ENCODE measurements at regions not wholly inside any gene's neighbourhood (a gene's known extent, or its start where the extent isn't known, plus 50 kb on each side); places are given as distances from the start of the nearest gene placed in this dataset.

GRCh38 chr21:15522148-15522547 lies 207.6 kb upstream of the USP25 start:
- no TSS peak for BruUV-seq (replicated peaks)
- no peak for DNase-seq
- Mint-ChIP-seq H3K4me3 (ENCODE audit: low read depth, unreplicated experiment) (no peak overlapping the region), H3K27ac (ENCODE audit: unreplicated experiment) (no peak overlapping the region), H3K27me3 (ENCODE audit: unreplicated experiment) (no peaks in the 10 kb centered on the region), H3K36me3 (ENCODE audit: insufficient read depth, unreplicated experiment) (no peaks in the 10 kb centered on the region), H3K4me1 (ENCODE audit: low read depth, unreplicated experiment) (no peaks in the 10 kb centered on the region), H3K9me3 (ENCODE audit: low read depth, unreplicated experiment) (peaks cover 3% of the 10 kb centered on the region)
- intact Hi-C loops (cut with micrococcal nuclease; ENCODE audit: unreplicated experiment) = no loop called here
- TF ChIP-seq, protein P1, sequence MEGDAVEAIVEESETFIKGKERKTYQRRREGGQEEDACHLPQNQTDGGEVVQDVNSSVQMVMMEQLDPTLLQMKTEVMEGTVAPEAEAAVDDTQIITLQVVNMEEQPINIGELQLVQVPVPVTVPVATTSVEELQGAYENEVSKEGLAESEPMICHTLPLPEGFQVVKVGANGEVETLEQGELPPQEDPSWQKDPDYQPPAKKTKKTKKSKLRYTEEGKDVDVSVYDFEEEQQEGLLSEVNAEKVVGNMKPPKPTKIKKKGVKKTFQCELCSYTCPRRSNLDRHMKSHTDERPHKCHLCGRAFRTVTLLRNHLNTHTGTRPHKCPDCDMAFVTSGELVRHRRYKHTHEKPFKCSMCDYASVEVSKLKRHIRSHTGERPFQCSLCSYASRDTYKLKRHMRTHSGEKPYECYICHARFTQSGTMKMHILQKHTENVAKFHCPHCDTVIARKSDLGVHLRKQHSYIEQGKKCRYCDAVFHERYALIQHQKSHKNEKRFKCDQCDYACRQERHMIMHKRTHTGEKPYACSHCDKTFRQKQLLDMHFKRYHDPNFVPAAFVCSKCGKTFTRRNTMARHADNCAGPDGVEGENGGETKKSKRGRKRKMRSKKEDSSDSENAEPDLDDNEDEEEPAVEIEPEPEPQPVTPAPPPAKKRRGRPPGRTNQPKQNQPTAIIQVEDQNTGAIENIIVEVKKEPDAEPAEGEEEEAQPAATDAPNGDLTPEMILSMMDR (IDR thresholded peaks at IDR 0.05; ENCODE audit: unreplicated experiment) = no peak
- CTCF ChIA-PET = no interaction called here

GRCh38 chr21:15524855-15525254 lies 204.9 kb upstream of the USP25 start:
- no peaks in the 10 kb centered on the region for H3K4me1 Mint-ChIP-seq (ENCODE audit: low read depth, unreplicated experiment)
- H3K36me3 Mint-ChIP-seq (ENCODE audit: insufficient read depth, unreplicated experiment) = no peaks in the 10 kb centered on the region
- H3K9me3 Mint-ChIP-seq (ENCODE audit: low read depth, unreplicated experiment) = no peaks in the 10 kb centered on the region
- no peak overlapping the region for H3K4me3 Mint-ChIP-seq (ENCODE audit: low read depth, unreplicated experiment)
- intact Hi-C loops (cut with micrococcal nuclease; ENCODE audit: unreplicated experiment) = no loop called here
- TF ChIP-seq, protein P1 (IDR thresholded peaks at IDR 0.05; ENCODE audit: unreplicated experiment) = no peak
- H3K27me3 Mint-ChIP-seq (ENCODE audit: unreplicated experiment) = no peaks in the 10 kb centered on the region
- no TSS peak for BruUV-seq (replicated peaks)
- CTCF ChIA-PET = no interaction called here
- H3K27ac Mint-ChIP-seq (ENCODE audit: unreplicated experiment) = no peak overlapping the region
- DNase-seq = no peak

GRCh38 chr21:15526798-15527197 lies 203.0 kb upstream of the USP25 start:
- no TSS peak for BruUV-seq (replicated peaks)

GRCh38 chr21:15528346-15528745 lies 201.4 kb upstream of the USP25 start:
- Mint-ChIP-seq H3K27me3 (ENCODE audit: unreplicated experiment) (no peaks in the 10 kb centered on the region), H3K36me3 (ENCODE audit: insufficient read depth, unreplicated experiment) (no peaks in the 10 kb centered on the region), H3K9me3 (ENCODE audit: low read depth, unreplicated experiment) (no peaks in the 10 kb centered on the region), H3K27ac (ENCODE audit: unreplicated experiment) (no peak overlapping the region), H3K4me1 (ENCODE audit: low read depth, unreplicated experiment) (no peaks in the 10 kb centered on the region), H3K4me3 (ENCODE audit: low read depth, unreplicated experiment) (no peak overlapping the region)
- BruUV-seq (replicated peaks) = no TSS peak
- TF ChIP-seq, protein P1 (IDR thresholded peaks at IDR 0.05; ENCODE audit: unreplicated experiment) = no peak
- CTCF ChIA-PET = no interaction called here
- intact Hi-C loops (cut with micrococcal nuclease; ENCODE audit: unreplicated experiment) = no loop called here
- no peak for DNase-seq

More at GRCh38 chr21:15526798-15527197, 203.0 kb upstream of the USP25 start:
- CTCF ChIA-PET = interaction anchor here (1.1 kb wide), 1 partner anchor 18 kb away, joined by 3 read pairs; no protein-coding TSS in a partner anchor
- Mint-ChIP-seq H3K27me3 (ENCODE audit: unreplicated experiment) (no peaks in the 10 kb centered on the region), H3K27ac (ENCODE audit: unreplicated experiment) (no peak overlapping the region), H3K9me3 (ENCODE audit: low read depth, unreplicated experiment) (no peaks in the 10 kb centered on the region), H3K4me3 (ENCODE audit: low read depth, unreplicated experiment) (no peak overlapping the region), H3K36me3 (ENCODE audit: insufficient read depth, unreplicated experiment) (no peaks in the 10 kb centered on the region), H3K4me1 (ENCODE audit: low read depth, unreplicated experiment) (no peaks in the 10 kb centered on the region)
- no peak for DNase-seq
- intact Hi-C loops (cut with micrococcal nuclease; ENCODE audit: unreplicated experiment) = no loop called here
- TF ChIP-seq, protein P1 (IDR thresholded peaks at IDR 0.05; ENCODE audit: unreplicated experiment) = no peak

Measured in Calu3 (cell line).